ENCODE measurements at regions not wholly inside any gene's neighbourhood (a gene's known extent, or its start where the extent isn't known, plus 50 kb on each side); places are given as distances from the start of the nearest gene placed in this dataset.

DNA sequence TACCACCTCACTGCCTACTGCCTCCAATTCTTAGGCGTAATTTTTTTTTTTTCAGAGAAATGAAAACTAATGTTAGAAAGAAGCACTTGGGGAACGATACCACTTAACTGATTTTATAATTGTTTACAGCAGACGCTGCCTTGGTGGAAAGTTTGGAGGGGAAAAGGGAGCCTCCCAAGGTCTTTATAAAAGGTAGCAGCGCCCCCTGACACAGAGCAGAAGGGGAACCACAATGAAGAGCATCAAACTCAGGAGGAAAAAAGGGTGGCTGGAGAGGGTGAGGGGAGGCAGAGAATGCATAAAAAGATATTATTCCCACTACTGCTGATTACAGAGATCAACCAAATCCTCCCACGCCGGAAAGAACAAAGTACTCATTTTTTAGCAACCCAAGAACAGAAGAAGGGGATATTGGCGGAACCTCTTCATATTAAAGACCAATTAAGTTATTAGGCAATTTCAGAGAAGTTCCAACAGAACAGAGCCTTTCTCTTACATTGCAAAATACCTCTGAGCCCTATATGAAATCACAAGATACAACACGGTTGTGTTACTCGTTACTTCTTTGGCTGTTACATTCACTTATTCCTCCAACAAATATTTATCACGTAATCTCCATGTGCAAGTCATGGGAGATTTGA, 135.8 kb downstream of the TEX36 start (continued):
- TF ChIP-seq, protein P1, sequence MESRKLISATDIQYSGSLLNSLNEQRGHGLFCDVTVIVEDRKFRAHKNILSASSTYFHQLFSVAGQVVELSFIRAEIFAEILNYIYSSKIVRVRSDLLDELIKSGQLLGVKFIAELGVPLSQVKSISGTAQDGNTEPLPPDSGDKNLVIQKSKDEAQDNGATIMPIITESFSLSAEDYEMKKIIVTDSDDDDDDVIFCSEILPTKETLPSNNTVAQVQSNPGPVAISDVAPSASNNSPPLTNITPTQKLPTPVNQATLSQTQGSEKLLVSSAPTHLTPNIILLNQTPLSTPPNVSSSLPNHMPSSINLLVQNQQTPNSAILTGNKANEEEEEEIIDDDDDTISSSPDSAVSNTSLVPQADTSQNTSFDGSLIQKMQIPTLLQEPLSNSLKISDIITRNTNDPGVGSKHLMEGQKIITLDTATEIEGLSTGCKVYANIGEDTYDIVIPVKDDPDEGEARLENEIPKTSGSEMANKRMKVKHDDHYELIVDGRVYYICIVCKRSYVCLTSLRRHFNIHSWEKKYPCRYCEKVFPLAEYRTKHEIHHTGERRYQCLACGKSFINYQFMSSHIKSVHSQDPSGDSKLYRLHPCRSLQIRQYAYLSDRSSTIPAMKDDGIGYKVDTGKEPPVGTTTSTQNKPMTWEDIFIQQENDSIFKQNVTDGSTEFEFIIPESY (IDR thresholded peaks at IDR 0.05; ENCODE audit: extremely low read depth, insufficient replicate concordance, low read length), result no peak
- TF ChIP-seq ZFX (IDR thresholded peaks at IDR 0.05), result no peak
- no peak for TF ChIP-seq POLR2A (IDR thresholded peaks at IDR 0.05; ENCODE audit: borderline replicate concordance, extremely low read depth, insufficient read depth, insufficient read length)
- TF ChIP-seq FOSL1 (IDR thresholded peaks at IDR 0.05; ENCODE audit: low read depth), result no peak
- no peak for TF ChIP-seq CEBPB (IDR thresholded peaks at IDR 0.05; ENCODE audit: low read depth)

DNA sequence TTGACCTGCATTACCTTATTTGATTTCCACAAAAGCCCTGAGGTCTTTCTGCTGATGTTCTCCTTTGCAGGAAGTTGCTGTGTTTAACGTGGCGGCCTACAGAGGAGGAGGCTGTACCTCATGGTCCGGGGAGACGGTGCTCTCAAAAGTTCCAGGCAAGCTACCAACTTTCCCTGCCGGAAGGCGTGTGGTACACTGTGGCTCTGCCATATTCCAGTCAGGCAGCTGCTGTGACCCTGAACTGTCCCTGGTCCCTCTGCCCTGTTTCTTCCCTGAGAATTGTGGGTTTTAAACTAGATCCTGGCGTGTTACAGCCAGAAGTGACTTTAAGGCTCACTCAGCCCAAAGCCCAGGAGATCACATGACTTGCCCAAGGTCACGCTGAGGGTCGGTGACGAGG, 139.2 kb downstream of the TEX36 start:
- peaks cover 72% of the 10 kb centered on the region for H3K27me3 ChIP-seq (ENCODE audit: insufficient read depth, low read length)
- DNase-seq (ENCODE audit: low read depth, low spot score), result no peak
- no peak overlapping the region for H2AFZ ChIP-seq (ENCODE audit: low read depth, low read length, poor library complexity, severe bottlenecking)
- RAD21 ChIA-PET (ENCODE audit: low non-redundant PET in 1 of 2, low total read pairs in 2 of 2, uncharacterized antibody in 2 of 2, unreplicated experiment in 2 of 2), result no interaction called here
- POLR2A ChIA-PET, result no interaction called here
- no TSS peak for BruUV-seq (replicated peaks)
- intact Hi-C loops (cut with micrococcal nuclease), result no loop called here
- TF ChIP-seq SIN3A (IDR thresholded peaks at IDR 0.05; ENCODE audit: low read depth), result no peak
- TF ChIP-seq ELF1 (IDR thresholded peaks at IDR 0.05; ENCODE audit: borderline replicate concordance, low read depth), result no peak
- TF ChIP-seq POLR2AphosphoS5 (IDR thresholded peaks at IDR 0.05; ENCODE audit: low read depth, low read length), result no peak
- no peak for TF ChIP-seq RAD21 (IDR thresholded peaks at IDR 0.05; ENCODE audit: low read depth)
- no peak for TF ChIP-seq FOSL1 (IDR thresholded peaks at IDR 0.05; ENCODE audit: low read depth)
- no peak for TF ChIP-seq EGR1 (IDR thresholded peaks at IDR 0.05; ENCODE audit: low read depth)
- TF ChIP-seq, protein P2, sequence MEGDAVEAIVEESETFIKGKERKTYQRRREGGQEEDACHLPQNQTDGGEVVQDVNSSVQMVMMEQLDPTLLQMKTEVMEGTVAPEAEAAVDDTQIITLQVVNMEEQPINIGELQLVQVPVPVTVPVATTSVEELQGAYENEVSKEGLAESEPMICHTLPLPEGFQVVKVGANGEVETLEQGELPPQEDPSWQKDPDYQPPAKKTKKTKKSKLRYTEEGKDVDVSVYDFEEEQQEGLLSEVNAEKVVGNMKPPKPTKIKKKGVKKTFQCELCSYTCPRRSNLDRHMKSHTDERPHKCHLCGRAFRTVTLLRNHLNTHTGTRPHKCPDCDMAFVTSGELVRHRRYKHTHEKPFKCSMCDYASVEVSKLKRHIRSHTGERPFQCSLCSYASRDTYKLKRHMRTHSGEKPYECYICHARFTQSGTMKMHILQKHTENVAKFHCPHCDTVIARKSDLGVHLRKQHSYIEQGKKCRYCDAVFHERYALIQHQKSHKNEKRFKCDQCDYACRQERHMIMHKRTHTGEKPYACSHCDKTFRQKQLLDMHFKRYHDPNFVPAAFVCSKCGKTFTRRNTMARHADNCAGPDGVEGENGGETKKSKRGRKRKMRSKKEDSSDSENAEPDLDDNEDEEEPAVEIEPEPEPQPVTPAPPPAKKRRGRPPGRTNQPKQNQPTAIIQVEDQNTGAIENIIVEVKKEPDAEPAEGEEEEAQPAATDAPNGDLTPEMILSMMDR (IDR thresholded peaks at IDR 0.05 in 2 of 3, conservative IDR thresholded peaks at IDR 0.05 in 1 of 3; ENCODE audit: borderline replicate concordance in 1 of 3, insufficient read depth in 1 of 3, low read depth in 2 of 3, low read length in 2 of 3), result no peak
- TF ChIP-seq, protein P3, sequence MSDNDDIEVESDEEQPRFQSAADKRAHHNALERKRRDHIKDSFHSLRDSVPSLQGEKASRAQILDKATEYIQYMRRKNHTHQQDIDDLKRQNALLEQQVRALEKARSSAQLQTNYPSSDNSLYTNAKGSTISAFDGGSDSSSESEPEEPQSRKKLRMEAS (IDR thresholded peaks at IDR 0.05), result no peak
- TF ChIP-seq JUND (IDR thresholded peaks at IDR 0.05), result no peak
- TF ChIP-seq, protein P4, sequence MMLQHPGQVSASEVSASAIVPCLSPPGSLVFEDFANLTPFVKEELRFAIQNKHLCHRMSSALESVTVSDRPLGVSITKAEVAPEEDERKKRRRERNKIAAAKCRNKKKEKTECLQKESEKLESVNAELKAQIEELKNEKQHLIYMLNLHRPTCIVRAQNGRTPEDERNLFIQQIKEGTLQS (IDR thresholded peaks at IDR 0.05), result no peak
- no peak for TF ChIP-seq CEBPB (IDR thresholded peaks at IDR 0.05; ENCODE audit: low read depth)
- TF ChIP-seq EZH2 (IDR thresholded peaks at IDR 0.05), result no peak
- no peak overlapping the region for H3K4me3 ChIP-seq (replicated peaks in 1 of 2; ENCODE audit: low read depth in 1 of 2, low read length in 2 of 2)
- H3K4me2 ChIP-seq (ENCODE audit: low read length), result no peak overlapping the region
- no peaks in the 10 kb centered on the region for H4K20me1 ChIP-seq (ENCODE audit: insufficient read depth)
- no peaks in the 10 kb centered on the region for H3K9me3 ChIP-seq (ENCODE audit: control insufficient read depth in 1 of 2, insufficient read depth in 1 of 2, low read depth in 1 of 2, low read length in 2 of 2)
- H3K36me3 ChIP-seq (ENCODE audit: control insufficient read depth in 1 of 2, insufficient read depth in 2 of 2, low read length in 2 of 2), result no peaks in the 10 kb centered on the region
- no peak overlapping the region for H3K27ac ChIP-seq (ENCODE audit: low read depth, low read length)
- H3K9me2 ChIP-seq (ENCODE audit: insufficient read depth), result no peaks in the 10 kb centered on the region
- H3K4me1 ChIP-seq (ENCODE audit: control insufficient read depth in 1 of 2, insufficient read depth in 2 of 2, low read length in 2 of 2), result no peaks in the 10 kb centered on the region; a peak in 1 of 4 replicates
- CTCF ChIA-PET, result no interaction called here
- no peak for ATAC-seq
- H3K9ac ChIP-seq (ENCODE audit: low read length), result no peak overlapping the region
- no peaks in the 10 kb centered on the region for H3K79me2 ChIP-seq (ENCODE audit: insufficient read depth, low read length)

All from HCT116 (cell line).